ENCODE measurements at regions not wholly inside any gene's neighbourhood (a gene's known extent, or its start where the extent isn't known, plus 50 kb on each side); places are given as distances from the start of the nearest gene placed in this dataset.

GRCh38 chr13:26919732-26920131 is 159.1 kb upstream of the GPR12 start:
- TF ChIP-seq CTCF (IDR thresholded peaks at IDR 0.05) (no peak), POLR2A (IDR thresholded peaks at IDR 0.05) (no peak)
